Neural progenitor cell (in vitro differentiated cells): ENCODE measurements at regions not wholly inside any gene's neighbourhood (a gene's known extent, or its start where the extent isn't known, plus 50 kb on each side); places are given as distances from the start of the nearest gene placed in this dataset.

Source experiments
- DNase-seq: peaks from one replicate; pipeline ENCODE4 v3.0.0-alpha.2; 2016; ENCODE audit warnings: low spot score
- H2AFZ ChIP-seq: fragments of 200-600 bp; sonication (generic); replicated peaks from 2 replicates; pipeline ENCODE4 v1.6.1; 2016; ENCODE audit warnings: antibody characterized with exemption
- H3F3A ChIP-seq: fragments of 200-600 bp; sonication (generic); 2 replicates; pipeline ENCODE4 v1.6.1; 2016; ENCODE audit warnings: antibody characterized with exemption, low read depth
- H3K27ac ChIP-seq: fragments of 200-600 bp; sonication (generic); 2 replicates; pipeline ENCODE4 v1.5.1; 2016; ENCODE audit warnings: mild to moderate bottlenecking
- H3K27me3 ChIP-seq: fragments of 200-600 bp; sonication (generic); 2 replicates; pipeline ENCODE4 v1.6.1; 2016; ENCODE audit warnings: mild to moderate bottlenecking, moderate library complexity
- H3K36me3 ChIP-seq: fragments of 200-600 bp; sonication (generic); 2 replicates; pipeline ENCODE4 v1.5.1; 2016
- H3K4me1 ChIP-seq: fragments of 200-600 bp; sonication (generic); 2 replicates; pipeline ENCODE4 v1.6.1; 2016; ENCODE audit warnings: mixed run types
- H3K4me2 ChIP-seq: fragments of 200-600 bp; sonication (generic); 2 replicates; pipeline ENCODE4 v1.6.1; 2016
- H3K4me3 ChIP-seq: fragments of 200-600 bp; sonication (generic); 2 replicates; pipeline ENCODE4 v1.5.1; 2016
- H3K79me2 ChIP-seq: fragments of 200-600 bp; sonication (generic); 2 replicates; pipeline ENCODE4 v1.6.1; 2016; ENCODE audit warnings: low read depth
- H3K9ac ChIP-seq: fragments of 200-600 bp; sonication (generic); 2 replicates; pipeline ENCODE4 v1.6.1; 2016
- H3K9me3 ChIP-seq: fragments of 200-600 bp; sonication (generic); 2 replicates; pipeline ENCODE4 v1.5.1; 2016; ENCODE audit warnings: low read depth
- H4K20me1 ChIP-seq: fragments of 200-600 bp; sonication (generic); 2 replicates; pipeline ENCODE4 v1.6.1; 2016; ENCODE audit warnings: low read depth
- H3K27ac Mint-ChIP-seq: 3 replicates; pipeline ENCODE4 v1.8.0; 2021; ENCODE audit warnings: mixed read lengths
- H3K27me3 Mint-ChIP-seq: 2 replicates; pipeline ENCODE4 v1.8.0; 2022; ENCODE audit warnings: low read depth, mild to moderate bottlenecking, inconsistent platforms, moderate library complexity, mixed read lengths; ENCODE audit not compliant: insufficient read depth
- H3K36me3 Mint-ChIP-seq: 3 replicates; pipeline ENCODE4 v1.8.0; 2021; ENCODE audit warnings: mixed read lengths
- H3K4me1 Mint-ChIP-seq: 3 replicates; pipeline ENCODE4 v1.8.0; 2021; ENCODE audit warnings: mixed read lengths
- H3K4me3 Mint-ChIP-seq: 3 replicates; pipeline ENCODE4 v1.8.0; 2021; ENCODE audit warnings: mild to moderate bottlenecking, moderate library complexity, mixed read lengths
- H3K9me3 Mint-ChIP-seq: 3 replicates; pipeline ENCODE4 v1.8.0; 2020; ENCODE audit warnings: mixed read lengths
- CTCF ChIP-seq: fragments of 200-600 bp; sonication (generic); IDR thresholded peaks from 2 replicates; pipeline ENCODE4 v1.5.1; 2017; ENCODE audit warnings: antibody characterized with exemption, mild to moderate bottlenecking
- EZH2 ChIP-seq: fragments of 200-600 bp; sonication (generic); IDR thresholded peaks from 2 replicates; pipeline ENCODE4 v1.6.1; 2017; ENCODE audit warnings: antibody characterized with exemption, mild to moderate bottlenecking, moderate library complexity
- EZH2phosphoT487 ChIP-seq: fragments of 200-600 bp; sonication (generic); IDR thresholded peaks from 2 replicates; pipeline ENCODE4 v1.6.1; 2017; ENCODE audit warnings: antibody characterized with exemption

DNA sequence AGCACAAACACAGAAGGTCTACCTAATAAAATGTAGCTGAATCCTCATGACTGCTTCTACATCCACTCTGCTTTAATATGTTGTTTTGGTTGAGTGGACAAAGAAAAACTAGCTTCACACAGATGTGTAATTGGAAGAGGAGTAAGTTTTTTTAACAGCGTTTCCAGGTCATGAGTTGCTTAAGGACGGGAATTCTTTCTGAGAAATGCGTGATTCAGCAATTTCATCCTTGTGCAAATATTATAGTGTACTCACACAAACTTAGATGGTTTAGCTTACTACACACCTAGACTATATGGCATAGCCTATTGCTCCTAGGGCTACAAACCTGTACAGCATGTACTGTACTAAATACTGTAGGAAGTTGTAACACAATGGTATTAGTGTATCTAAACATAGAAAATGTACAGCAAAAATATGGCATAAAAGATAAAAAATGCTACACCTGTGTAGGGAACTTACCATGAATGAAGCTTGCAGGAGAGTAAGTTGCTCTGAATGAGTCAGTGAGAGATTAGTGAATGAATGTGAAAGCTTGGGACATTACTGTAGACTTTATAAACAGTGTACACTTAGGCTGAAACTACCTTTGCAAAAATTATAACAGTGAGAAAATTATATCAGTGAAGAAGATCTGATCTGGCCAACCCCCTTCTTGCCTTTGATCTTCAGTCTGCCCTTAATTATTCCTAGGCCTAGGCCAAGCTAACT lies 70.8 kb upstream of the IL15 start:
- no peak for DNase-seq
- TF ChIP-seq EZH2 (no peak), EZH2phosphoT487 (no peak), CTCF (no peak)

DNA sequence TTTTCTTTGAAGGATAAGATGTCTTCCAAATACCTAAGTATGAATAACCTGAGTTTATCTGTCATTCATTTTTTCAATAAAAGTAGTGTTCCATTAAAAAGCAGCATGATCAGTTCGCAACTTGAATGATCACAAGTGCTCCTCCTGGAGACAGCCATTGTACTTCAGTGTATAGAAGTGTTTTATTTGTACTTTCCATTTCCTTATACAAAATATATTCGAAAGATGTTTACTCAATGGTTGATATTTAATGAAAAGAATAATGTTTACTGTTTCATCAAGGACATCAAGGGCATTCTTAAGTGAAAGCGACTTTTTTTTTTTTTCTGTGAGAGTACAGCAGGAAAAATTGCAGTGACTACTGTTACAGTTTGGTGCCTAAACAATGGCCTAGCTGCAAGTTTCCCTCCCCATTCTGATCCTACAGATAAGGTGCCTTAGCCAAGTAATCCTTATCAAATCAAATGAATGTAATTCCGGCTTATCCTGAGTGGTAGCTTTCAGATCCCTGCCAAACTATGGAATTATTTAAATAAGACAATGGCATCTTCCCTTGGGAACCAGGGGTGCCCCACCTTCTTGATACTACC lies 69.0 kb upstream of the IL15 start:
- Histone ChIP-seq H3K4me2 (no peak overlapping the region), H3K4me3 (no peak overlapping the region), H3F3A (no peaks in the 10 kb centered on the region), H3K4me1 (no peaks in the 10 kb centered on the region), H3K79me2 (no peaks in the 10 kb centered on the region), H3K36me3 (no peaks in the 10 kb centered on the region), H2AFZ (no peak overlapping the region), H3K27ac (no peak overlapping the region), H3K9ac (no peak overlapping the region), H4K20me1 (no peaks in the 10 kb centered on the region), H3K27me3 (no peaks in the 10 kb centered on the region), H3K9me3 (no peaks in the 10 kb centered on the region)
- Mint-ChIP-seq H3K27me3 (no peaks in the 10 kb centered on the region), H3K9me3 (no peaks in the 10 kb centered on the region), H3K36me3 (no peaks in the 10 kb centered on the region), H3K4me3 (no peak overlapping the region), H3K4me1 (no peaks in the 10 kb centered on the region), H3K27ac (no peak overlapping the region)
- no peak for DNase-seq
- TF ChIP-seq EZH2phosphoT487 = no peak
- TF ChIP-seq EZH2 = no peak
- TF ChIP-seq CTCF = no peak

More for the DNA sequence above, 70.8 kb upstream of the IL15 start:
- H3K36me3 ChIP-seq = no peaks in the 10 kb centered on the region
- no peaks in the 10 kb centered on the region for H3K9me3 ChIP-seq
- H3K27me3 Mint-ChIP-seq = no peaks in the 10 kb centered on the region
- H3K4me3 Mint-ChIP-seq = no peak overlapping the region
- no peaks in the 10 kb centered on the region for H4K20me1 ChIP-seq
- no peak overlapping the region for H3K4me2 ChIP-seq
- no peak overlapping the region for H3K27ac ChIP-seq
- H3K27me3 ChIP-seq = no peaks in the 10 kb centered on the region
- no peak overlapping the region for H3K4me3 ChIP-seq
- no peaks in the 10 kb centered on the region for H3K36me3 Mint-ChIP-seq
- H3K79me2 ChIP-seq = no peaks in the 10 kb centered on the region
- no peaks in the 10 kb centered on the region for H3K4me1 ChIP-seq
- no peak overlapping the region for H3K27ac Mint-ChIP-seq
- H2AFZ ChIP-seq = no peak overlapping the region
- no peaks in the 10 kb centered on the region for H3K4me1 Mint-ChIP-seq
- H3K9me3 Mint-ChIP-seq = no peaks in the 10 kb centered on the region
- H3K9ac ChIP-seq = no peak overlapping the region
- no peaks in the 10 kb centered on the region for H3F3A ChIP-seq

DNA sequence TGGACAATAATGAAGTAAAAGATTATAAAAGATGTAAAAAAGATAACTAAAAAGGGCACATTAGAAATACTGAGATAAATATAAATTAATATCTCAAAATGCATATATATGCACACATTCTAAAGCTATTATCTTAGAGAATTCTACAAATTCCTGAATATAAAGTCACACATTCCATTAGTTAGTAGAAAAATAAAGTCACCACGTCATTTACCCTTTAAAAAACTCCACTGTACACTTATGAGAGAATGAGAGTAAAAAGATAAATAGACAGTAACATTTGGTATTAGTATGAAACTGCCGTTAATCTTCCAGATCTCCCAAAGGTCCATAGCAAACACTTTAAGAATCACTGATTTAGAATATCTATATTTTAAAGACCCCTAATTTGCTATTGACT lies 67.2 kb upstream of the IL15 start:
- Histone ChIP-seq H3K79me2 (no peaks in the 10 kb centered on the region), H3K4me2 (no peak overlapping the region), H3K4me3 (no peak overlapping the region), H3K27me3 (no peaks in the 10 kb centered on the region), H3F3A (no peaks in the 10 kb centered on the region), H3K4me1 (no peaks in the 10 kb centered on the region), H3K27ac (no peak overlapping the region), H4K20me1 (no peaks in the 10 kb centered on the region), H3K9me3 (no peaks in the 10 kb centered on the region), H3K36me3 (no peaks in the 10 kb centered on the region), H3K9ac (no peak overlapping the region), H2AFZ (no peak overlapping the region)
- no peak for TF ChIP-seq EZH2phosphoT487
- TF ChIP-seq EZH2 = no peak
- no peak for TF ChIP-seq CTCF
- Mint-ChIP-seq H3K27ac (no peak overlapping the region), H3K36me3 (no peaks in the 10 kb centered on the region), H3K27me3 (no peaks in the 10 kb centered on the region), H3K4me1 (no peaks in the 10 kb centered on the region), H3K4me3 (no peak overlapping the region), H3K9me3 (no peaks in the 10 kb centered on the region)
- DNase-seq = no peak
